GM21526 (cell line): ENCODE measurements at regions not wholly inside any gene's neighbourhood (a gene's known extent, or its start where the extent isn't known, plus 50 kb on each side); places are given as distances from the start of the nearest gene placed in this dataset.

ENCODE experiments used
- ATAC-seq: cut with Tn5 transposase; IDR thresholded peaks from one replicate; pipeline ENCODE4 v1.9.1; 2021; ENCODE audit warnings: moderate library complexity; ENCODE audit not compliant: unreplicated experiment, low FRiP score

- ATAC-seq = no peak
These were observed 143.7 kb downstream of the IRS1 start for GRCh38 chr2:226655871-226656270.

- ATAC-seq = no peak
These were observed 146.4 kb downstream of the IRS1 start for GRCh38 chr2:226652983-226653765.

DNA sequence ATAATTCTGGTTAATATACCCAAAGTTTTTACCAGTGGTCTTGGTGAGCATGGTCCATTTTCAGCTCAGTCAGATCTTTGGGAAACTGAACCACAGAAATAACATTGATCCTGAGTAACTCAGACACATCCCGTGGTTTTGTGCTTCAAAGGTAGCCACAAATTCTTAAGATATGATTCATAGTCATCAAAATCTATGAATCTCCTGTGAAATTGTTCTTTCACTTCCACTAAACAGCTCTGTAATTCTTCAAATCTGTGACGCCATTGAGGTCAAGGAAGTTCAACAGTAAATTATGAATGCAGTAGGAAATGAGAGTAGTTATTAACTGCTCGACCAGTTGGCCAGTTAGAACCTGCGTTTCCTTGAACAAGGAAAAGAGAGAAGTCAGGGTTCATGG lies 147.3 kb downstream of the IRS1 start:
- no peak for ATAC-seq

DNA sequence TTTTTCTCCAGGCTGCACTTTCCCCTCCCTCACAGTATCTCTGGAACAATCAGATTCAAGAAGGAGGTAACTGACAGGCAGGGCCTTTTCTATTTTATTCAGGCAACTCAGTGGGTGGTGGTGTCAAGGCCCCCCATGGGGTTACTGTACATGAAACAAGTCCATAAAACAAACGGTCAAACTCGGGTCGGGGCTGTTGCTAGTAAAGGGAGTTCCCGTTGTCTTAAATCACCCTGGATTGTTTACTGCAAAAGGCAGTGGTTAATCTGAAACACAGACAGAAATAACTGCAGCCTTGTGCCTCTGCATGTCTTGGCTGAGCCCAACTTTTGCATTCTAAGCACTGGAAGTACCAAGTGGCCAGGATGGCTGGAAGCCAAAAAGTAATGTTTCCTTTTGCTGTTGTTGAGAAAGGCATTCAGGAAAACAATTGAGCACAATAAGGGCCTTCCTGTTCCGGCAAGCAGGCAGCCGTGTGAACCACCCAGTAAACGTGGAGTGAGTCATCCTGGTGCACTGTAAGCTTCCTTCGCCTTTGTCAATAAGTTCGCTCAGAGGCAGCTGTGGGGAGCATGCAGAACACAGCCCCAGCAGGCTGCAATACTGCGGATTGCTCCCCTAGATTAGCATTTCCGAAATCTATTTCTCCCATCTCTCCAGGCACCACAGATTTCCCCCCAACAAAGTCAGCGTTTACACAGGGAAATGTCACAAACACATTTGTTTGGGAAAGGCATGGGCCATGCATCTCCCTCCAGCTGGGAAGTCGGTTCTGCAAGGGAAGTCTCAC lies 149.6 kb downstream of the IRS1 start:
- peak; percentile 62 for ATAC-seq

DNA sequence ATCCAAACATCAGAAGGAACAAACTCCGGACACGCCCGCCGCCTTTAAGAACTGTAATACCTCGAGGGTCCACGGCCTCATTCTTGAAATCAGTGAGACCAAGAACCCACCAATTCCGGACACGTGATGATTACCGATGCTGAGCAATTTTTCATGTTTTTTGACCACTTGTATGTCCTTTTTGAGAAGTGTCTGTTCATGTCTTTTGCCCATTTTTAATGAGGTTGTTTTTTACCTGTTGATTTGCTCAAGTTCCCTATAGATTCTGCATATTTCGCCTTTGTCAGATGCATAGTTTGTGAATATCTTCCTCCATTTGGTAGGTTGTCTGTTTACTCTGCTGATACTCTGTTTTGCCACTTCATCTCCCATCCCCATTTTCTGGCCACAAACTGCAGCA lies 150.4 kb downstream of the IRS1 start:
- ATAC-seq = no peak

DNA sequence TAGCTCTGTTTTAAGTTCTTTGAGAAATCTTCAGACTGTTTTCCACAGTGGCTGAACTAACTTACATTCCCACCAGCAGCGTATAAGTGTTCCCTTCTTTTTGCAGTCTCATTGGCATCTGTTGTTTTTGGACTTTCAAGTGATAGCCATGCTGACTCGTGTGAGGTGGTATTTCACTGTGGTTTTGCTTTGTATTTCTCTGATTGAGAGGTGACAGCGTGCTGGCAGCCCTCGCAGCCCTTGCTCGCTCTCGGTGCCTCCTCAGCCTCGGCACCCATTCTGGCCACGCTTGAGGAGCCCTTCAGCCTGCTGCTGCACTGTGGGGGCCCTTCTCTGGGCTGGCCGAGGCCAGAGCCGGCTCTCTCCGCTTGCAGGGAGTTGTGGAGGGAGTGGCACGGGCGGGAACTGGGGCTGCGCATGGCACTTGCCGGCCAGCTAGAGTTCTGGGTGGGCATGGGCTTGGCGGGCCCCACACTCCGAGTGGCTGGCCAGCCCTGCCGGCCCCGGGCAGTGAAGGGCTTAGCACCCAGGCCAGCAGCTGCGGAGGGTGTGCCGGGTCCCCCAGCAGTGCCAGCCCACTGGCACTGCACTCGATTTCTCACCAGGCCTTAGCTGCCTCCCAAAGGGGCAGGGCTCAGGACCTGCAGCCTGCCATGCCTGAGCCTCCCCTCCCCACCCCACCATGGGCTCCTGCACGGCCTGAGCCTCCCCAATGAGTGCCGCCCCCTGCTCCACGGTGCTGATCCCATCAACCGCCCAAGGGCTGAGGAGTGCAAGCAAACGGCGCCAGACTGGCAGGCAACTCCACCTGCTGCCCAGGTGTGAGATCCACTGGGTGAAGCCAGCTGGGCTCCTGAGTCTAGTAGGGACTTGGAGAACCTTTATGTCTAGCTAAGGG lies 151.8 kb downstream of the IRS1 start:
- no peak for ATAC-seq

DNA sequence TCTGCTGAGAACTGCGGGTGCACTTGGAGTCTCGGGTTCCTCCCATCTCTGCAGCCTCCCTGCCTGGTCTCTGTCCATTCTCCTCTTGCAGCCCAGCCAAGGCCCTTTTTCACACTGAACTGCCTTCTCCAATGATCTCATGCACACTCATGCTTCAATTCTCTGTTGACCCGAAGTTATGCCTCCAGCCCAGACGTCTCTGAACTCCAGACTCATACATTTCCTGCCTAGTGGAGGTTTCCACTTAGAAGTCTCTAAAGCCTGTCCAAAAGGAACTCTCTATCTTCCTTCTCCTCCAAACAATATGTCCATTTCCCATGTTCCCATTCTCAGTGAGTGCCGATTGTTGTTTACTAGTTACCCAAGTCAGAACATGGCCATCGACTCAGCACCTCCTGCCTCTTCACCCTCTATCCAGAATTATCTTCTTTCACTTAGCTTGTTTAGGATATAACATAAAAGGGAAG lies 155.2 kb downstream of the IRS1 start:
- no peak for ATAC-seq

DNA sequence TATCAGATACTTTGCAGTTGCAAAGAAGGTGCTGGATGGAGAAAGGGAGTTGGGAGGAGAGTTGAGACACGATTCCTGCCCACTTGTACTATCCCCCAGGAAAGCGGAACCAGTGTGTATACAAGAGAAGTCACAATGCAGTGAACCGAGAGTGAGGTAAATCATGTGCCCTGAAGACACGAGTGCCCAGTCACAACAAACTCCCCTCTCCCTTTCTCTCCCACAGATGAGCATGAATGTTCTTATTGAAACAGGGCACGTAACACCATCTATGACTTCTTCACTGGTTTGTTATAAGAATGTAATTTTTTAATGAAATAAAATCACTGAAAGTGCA lies 155.7 kb downstream of the IRS1 start:
- no peak for ATAC-seq

DNA sequence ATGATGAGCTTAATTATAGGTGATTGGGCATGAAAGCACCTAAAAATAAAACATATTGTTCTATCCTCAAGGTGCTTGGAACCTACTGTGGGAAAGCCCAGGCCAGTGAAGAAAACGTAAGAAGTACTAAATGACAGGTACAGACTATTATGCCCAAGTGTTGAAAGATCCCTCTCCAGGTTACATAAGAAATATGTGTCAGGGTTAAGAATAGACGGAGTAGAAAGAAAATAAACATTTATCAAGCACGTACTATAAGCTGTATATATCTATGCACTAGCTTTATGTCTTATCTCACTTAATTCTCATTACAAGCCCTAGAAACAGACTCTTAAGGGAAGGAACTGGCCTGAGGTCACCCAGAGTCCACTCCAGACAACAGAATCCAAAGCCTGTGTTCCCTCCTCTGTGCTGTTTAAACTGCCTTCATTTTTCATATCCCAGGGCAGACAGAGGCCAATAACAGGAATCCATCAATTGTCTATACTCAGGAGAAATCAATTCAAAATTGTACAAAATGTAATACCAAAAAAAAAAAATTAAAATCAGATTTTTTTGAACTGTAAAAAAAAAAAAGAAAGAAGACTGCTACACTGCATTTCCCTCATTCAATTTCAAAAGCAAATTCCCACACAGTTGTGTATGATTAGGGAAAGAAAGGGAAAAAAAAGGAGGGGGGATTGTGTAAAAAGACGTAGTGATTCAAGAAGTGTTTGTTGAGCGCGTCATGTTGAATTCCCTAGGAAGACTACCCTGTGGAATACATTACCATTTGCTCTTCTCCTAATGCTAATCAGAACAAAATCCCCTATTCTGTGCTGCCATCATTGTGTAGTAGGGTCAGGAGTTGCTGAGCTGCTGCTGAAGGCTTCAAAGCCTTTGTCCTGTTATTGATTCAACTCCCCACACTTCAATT lies 156.3 kb downstream of the IRS1 start:
- no peak for ATAC-seq

GRCh38 chr2:226641008-226641407 lies 158.6 kb downstream of the IRS1 start:
- no peak for ATAC-seq

GRCh38 chr2:226640501-226640900 lies 159.1 kb downstream of the IRS1 start:
- ATAC-seq = no peak

DNA sequence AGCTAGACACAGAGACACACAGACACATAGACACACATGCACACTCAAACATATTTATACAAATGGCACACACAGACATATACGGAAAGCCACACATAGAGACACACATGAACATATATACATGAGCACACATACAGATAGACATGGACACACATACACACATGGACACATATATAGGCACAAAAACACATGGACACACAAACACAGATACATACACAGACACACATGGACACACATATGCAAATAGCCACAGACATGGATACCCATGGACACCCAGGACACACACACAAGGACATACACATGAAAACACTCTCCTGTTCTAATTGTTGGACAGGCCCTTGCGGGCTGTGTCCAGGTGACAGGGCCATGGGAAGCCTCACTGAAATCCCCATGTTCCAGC lies 160.1 kb downstream of the IRS1 start:
- ATAC-seq = no peak

DNA sequence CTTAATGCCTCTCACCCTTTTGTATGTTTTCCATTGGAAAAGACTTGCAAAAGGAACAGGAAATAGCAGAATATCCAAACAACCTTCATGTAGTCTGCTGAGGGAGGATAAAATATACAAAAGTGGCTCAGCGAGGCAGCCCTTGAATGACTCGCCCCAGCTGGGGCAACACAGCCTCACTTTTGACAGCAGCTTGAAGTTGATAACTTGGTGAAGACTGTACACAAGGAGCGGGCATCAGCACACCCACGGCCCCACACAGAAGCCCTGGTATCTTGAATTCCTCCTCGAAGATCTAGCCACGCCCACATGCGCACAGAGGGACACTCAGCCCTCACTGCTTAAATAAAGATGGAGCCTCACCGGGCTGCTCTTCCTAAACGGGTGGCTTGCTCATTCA lies 161.0 kb downstream of the IRS1 start:
- ATAC-seq = no peak

DNA sequence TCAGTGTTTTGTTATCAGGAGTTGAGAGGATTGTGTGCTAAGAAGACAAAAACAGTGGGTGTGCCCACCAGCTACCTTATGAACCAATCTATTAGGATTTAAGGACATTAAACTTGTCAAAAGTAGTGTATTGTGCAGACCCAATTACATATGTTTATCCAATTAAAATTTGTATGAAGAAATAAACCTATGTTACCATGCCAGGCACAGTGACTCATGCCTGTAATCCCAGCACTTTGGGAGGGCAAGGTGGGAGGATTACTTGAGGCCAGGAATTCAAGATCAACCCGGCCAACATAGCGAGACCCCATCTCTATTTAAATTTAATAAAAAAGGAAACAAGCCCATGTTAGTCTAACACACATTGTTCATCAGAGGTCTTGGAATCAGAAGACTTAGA lies 162.2 kb downstream of the IRS1 start:
- no peak for ATAC-seq

DNA sequence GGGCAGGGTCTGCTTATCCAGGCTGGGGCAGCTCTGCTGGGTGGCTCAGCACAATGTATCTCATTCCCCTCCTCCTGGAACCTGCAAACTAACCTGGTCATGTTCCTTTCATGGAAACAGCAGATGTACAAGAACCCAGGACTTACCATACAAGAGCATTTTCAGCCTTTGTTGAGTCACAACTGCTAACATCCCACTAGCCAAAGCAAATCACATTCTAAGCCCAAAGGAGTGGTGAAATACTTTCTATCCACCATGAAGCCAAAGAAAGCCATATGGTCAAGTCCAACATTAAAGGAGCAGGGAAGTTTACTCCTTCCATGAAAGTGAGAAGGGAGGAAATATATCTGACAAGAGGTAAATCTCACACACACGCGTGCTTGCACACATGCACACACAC lies 163.0 kb downstream of the IRS1 start:
- no peak for ATAC-seq

GRCh38 chr2:226634943-226635604 lies 164.5 kb downstream of the IRS1 start:
- no peak for ATAC-seq

DNA sequence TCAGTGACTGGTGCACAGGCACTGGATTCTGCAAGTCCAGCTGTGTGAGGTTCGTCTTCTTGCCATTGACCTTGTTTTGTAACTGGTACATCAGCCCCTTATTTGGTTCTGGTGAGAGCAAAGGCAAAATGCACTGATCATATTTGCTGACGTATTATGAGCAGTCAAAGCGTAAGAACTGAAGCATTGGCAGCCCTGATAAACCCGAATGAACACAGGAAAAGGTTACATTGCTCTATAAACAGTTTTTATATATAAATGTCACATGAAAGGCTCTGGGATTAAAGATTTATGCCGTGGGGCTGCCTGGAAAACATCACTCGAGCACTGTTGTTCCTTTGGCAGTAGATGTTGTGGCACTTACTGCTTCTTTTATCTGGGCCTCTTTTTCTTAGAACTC lies 167.9 kb downstream of the IRS1 start:
- ATAC-seq = no peak

DNA sequence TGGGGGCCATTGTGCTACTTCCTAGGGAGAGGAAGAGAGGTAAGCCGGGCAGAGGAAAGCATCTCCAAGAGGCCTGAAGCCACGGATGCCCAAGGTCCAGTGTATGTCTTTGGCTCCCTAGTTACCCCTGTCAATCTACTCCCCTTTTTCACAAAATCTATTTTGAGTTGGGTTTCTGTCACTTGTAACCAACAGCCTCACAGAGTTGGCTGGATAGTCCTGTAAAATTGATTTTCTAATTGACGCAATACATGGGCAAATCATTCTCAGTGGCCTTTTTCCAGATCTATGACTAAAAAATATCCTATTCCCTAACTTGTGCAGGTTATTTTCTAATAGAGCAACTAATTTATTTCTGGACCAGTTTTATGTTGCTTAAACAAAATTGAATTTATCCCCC lies 168.4 kb downstream of the IRS1 start:
- ATAC-seq = no peak

DNA sequence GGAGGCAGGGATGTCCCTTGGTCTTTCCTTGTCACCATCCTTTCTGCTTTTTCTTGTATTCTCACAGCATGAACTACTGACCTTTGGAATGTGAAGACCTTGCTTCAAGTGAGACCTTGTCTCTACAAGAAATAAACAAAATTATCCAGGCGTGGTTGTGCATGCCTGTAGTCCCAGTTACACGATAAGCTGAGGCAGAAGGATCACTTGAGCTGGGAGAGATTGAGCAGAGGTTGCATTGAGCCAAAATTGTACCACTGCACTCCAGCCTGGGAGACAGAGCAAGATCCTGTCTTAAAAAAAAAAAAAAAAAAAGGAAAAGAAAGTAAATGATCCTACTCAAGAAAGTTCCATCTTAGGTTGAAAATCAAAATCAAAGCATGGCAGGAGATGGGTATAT lies 173.7 kb downstream of the IRS1 start:
- no peak for ATAC-seq
